HepG2 (cell line): ENCODE measurements at regions not wholly inside any gene's neighbourhood (a gene's known extent, or its start where the extent isn't known, plus 50 kb on each side); places are given as distances from the start of the nearest gene placed in this dataset.

ENCODE experiments used
- CCDC6 ChIP-seq: sonication (generic); formaldehyde crosslinking; IDR thresholded peaks from 2 replicates; pipeline ENCODE4 v1.8.1; 2022; ENCODE audit warnings: mild to moderate bottlenecking, missing genetic modification reagents, moderate library complexity
- CSRNP2 ChIP-seq: sonication (generic); formaldehyde crosslinking; conservative IDR thresholded peaks from 2 replicates; pipeline ENCODE4 v1.8.0; 2022; ENCODE audit warnings: low read depth, missing genetic modification reagents
- GATAD2A ChIP-seq: IDR thresholded peaks from 2 replicates; pipeline ENCODE4 v1.6.1; 2016
- LRRFIP1 ChIP-seq: sonication (generic); formaldehyde crosslinking; conservative IDR thresholded peaks from 2 replicates; pipeline ENCODE4 v1.4.0; 2020; ENCODE audit warnings: missing genetic modification reagents
- MED13 ChIP-seq: sonication (generic); formaldehyde crosslinking; IDR thresholded peaks from 2 replicates; pipeline ENCODE4 v1.5.0; 2020; ENCODE audit warnings: missing genetic modification reagents
- ZBTB46 ChIP-seq: sonication (generic); formaldehyde crosslinking; IDR thresholded peaks from 2 replicates; pipeline ENCODE4 v1.4.0; 2020; ENCODE audit warnings: mild to moderate bottlenecking, missing genetic modification reagents, borderline replicate concordance
- ZBTB49 ChIP-seq: sonication (generic); formaldehyde crosslinking; IDR thresholded peaks from 2 replicates; pipeline ENCODE4 v1.4.0; 2020; ENCODE audit warnings: missing genetic modification reagents, borderline replicate concordance
- ZNF30 ChIP-seq: sonication (generic); formaldehyde crosslinking; IDR thresholded peaks from 2 replicates; pipeline ENCODE4 v1.5.0; 2020; ENCODE audit warnings: mild to moderate bottlenecking, missing genetic modification reagents
- ZNF431 ChIP-seq: sonication (generic); formaldehyde crosslinking; IDR thresholded peaks from 2 replicates; pipeline ENCODE4 v1.9.0; 2022; ENCODE audit warnings: missing genetic modification reagents, low read depth, mild to moderate bottlenecking, borderline replicate concordance
- ZNF704 ChIP-seq: sonication (generic); formaldehyde crosslinking; IDR thresholded peaks from 2 replicates; pipeline ENCODE4 v1.8.1; 2023; ENCODE audit warnings: mild to moderate bottlenecking, inconsistent platforms, moderate library complexity, missing genetic modification reagents, borderline replicate concordance
- ZSCAN29 ChIP-seq: sonication (generic); formaldehyde crosslinking; conservative IDR thresholded peaks from 2 replicates; pipeline ENCODE4 v1.4.0; 2020; ENCODE audit warnings: mild to moderate bottlenecking, missing genetic modification reagents
- TF ChIP-seq, protein P1 (sequence below): sonication (generic); formaldehyde crosslinking; IDR thresholded peaks from 2 replicates; pipeline ENCODE4 v1.4.0; 2020; ENCODE audit warnings: missing genetic modification reagents, borderline replicate concordance
- TF ChIP-seq, protein P2 (sequence below): sonication (generic); formaldehyde crosslinking; conservative IDR thresholded peaks from 2 replicates; pipeline ENCODE4 v1.8.0; 2022; ENCODE audit warnings: mild to moderate bottlenecking, moderate library complexity, missing genetic modification reagents

- TF ChIP-seq, protein P1, sequence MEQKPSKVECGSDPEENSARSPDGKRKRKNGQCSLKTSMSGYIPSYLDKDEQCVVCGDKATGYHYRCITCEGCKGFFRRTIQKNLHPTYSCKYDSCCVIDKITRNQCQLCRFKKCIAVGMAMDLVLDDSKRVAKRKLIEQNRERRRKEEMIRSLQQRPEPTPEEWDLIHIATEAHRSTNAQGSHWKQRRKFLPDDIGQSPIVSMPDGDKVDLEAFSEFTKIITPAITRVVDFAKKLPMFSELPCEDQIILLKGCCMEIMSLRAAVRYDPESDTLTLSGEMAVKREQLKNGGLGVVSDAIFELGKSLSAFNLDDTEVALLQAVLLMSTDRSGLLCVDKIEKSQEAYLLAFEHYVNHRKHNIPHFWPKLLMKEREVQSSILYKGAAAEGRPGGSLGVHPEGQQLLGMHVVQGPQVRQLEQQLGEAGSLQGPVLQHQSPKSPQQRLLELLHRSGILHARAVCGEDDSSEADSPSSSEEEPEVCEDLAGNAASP = peak; percentile 86; the same call in 1 of the 2 replicates
- TF ChIP-seq ZBTB46 (CRISPR knock-in tag) = peak; percentile 81; the same call in 1 of the 2 replicates
- TF ChIP-seq MED13 = peak; percentile 46; the same call in 1 of the 2 replicates
- no peak; the same call in 1 of the 2 replicates for TF ChIP-seq ZNF30
- TF ChIP-seq CSRNP2 (CRISPR knock-in tag) = no peak
- no peak for TF ChIP-seq ZBTB49 (CRISPR knock-in tag)
- no peak for TF ChIP-seq LRRFIP1 (CRISPR knock-in tag)
- peak; percentile 97 for TF ChIP-seq CCDC6 (CRISPR knock-in tag)
- TF ChIP-seq ZNF704 (CRISPR knock-in tag) = peak; percentile 81; the same call in 1 of the 2 replicates
- TF ChIP-seq, protein P2, sequence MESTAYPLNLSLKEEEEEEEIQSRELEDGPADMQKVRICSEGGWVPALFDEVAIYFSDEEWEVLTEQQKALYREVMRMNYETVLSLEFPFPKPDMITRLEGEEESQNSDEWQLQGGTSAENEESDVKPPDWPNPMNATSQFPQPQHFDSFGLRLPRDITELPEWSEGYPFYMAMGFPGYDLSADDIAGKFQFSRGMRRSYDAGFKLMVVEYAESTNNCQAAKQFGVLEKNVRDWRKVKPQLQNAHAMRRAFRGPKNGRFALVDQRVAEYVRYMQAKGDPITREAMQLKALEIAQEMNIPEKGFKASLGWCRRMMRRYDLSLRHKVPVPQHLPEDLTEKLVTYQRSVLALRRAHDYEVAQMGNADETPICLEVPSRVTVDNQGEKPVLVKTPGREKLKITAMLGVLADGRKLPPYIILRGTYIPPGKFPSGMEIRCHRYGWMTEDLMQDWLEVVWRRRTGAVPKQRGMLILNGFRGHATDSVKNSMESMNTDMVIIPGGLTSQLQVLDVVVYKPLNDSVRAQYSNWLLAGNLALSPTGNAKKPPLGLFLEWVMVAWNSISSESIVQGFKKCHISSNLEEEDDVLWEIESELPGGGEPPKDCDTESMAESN (CRISPR knock-in tag) = peak; percentile 58; the same call in 1 of the 2 replicates
- no peak for TF ChIP-seq ZNF431 (CRISPR knock-in tag)
- TF ChIP-seq ZSCAN29 (CRISPR knock-in tag) = peak; percentile 33; the same call in 1 of the 2 replicates
- TF ChIP-seq GATAD2A (CRISPR knock-in tag) = peak; percentile 97
Measured at GRCh38 chr6:3905945-3906845, 57.0 kb downstream of the FAM50B start (continued).
